HFF-Myc (cell line): ENCODE measurements at regions not wholly inside any gene's neighbourhood (a gene's known extent, or its start where the extent isn't known, plus 50 kb on each side); places are given as distances from the start of the nearest gene placed in this dataset.

Source experiments
- DNase-seq: peaks from one replicate; pipeline ENCODE4 v3.0.0-alpha.2; 2011; ENCODE audit warnings: low read depth; ENCODE audit errors: extremely low read depth
- H3K4me3 ChIP-seq: replicated peaks from 2 replicates; pipeline ENCODE4 v1.5.1; 2011; ENCODE audit warnings: low read depth, mild to moderate bottlenecking, control low read depth, low read length
- CTCF ChIP-seq: IDR thresholded peaks from 2 replicates; pipeline ENCODE4 v1.5.1; 2012; ENCODE audit warnings: mild to moderate bottlenecking, low read depth, low read length, control low read depth; ENCODE audit errors: missing control alignments

DNA sequence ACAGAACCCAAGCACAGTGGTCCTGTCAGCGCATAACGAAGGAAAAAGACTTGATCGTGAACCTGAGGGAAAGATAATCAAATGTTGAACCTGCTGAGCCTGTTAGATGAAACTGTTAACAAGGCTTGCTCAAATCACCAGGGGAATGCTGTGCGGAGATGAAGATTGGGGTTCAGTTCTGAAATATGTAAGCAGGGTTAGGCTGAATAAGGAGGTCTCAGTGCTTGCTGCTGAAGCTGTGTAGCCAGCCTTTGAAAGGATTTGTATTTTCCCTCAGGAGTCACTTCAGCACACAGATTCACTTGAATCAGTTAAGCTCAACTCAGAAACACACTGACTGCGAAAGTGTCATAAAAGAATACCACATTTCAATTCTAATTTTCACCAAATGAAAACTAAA is 793.5 kb downstream of the OLFM4 start:
- no peak for DNase-seq
- no peak for TF ChIP-seq CTCF
- no peak overlapping the region for H3K4me3 ChIP-seq

DNA sequence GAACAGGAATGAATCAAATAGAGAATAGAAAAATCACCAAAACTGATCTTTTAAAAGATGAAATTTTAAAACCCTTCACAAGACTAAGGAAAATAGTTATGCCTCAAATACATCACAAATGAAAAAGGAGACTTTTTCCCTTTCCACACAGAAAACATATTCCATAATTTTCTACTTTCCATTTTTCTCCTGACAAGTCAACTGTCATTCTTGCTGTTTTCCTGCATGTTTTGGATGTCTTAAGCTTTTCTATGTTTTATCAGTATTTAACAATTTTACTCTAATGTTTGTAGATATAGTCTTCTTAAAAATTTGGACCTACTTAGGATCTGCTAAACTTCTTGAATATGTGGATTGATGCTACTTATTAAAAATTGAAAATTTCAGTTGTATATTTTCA is 810.8 kb downstream of the OLFM4 start:
- DNase-seq, result no peak
- no peak for TF ChIP-seq CTCF
- no peak overlapping the region for H3K4me3 ChIP-seq

- DNase-seq, result no peak
- no peak for TF ChIP-seq CTCF
- no peak overlapping the region for H3K4me3 ChIP-seq
Observed at GRCh38 chr13:53844473-53845146, 816.0 kb downstream of the OLFM4 start.

- TF ChIP-seq CTCF, result no peak
- DNase-seq, result no peak
- H3K4me3 ChIP-seq, result no peak overlapping the region
Observed at GRCh38 chr13:53847502-53847901, 818.9 kb downstream of the OLFM4 start.

DNA sequence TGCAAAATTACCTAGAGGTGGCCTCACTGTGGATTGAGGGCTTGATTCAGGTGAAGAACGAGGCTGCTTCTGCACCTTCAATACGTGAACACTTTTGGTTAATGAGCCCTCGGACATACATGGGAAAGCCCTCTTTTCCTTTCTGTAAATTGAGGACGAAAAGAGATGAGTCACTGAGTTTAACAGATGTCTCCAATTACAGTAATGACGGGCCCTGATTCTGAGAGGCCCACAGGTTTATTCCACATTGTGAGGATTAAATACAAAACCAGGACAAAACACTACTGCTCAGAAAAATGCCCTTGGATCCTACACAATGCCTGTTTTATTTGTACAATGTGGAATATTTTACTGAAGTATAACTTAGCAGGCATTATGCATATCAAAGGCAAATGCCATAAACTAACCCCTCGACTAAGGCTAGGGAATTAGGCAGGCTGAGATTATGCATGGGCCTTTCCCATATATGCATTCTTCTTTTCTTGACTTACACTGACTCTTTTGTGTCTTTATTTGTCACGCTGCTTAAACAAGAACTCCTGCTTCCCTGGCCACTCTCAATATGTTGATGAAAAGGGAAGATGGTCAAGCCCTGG is 819.9 kb downstream of the OLFM4 start:
- no peak overlapping the region for H3K4me3 ChIP-seq
- no peak for DNase-seq
- TF ChIP-seq CTCF, result no peak

GRCh38 chr13:53854321-53854720 is 825.7 kb downstream of the OLFM4 start:
- no peak overlapping the region for H3K4me3 ChIP-seq
- TF ChIP-seq CTCF, result no peak
- DNase-seq, result no peak
